Kidney (tissue), 13 donors: ENCODE measurements at regions not wholly inside any gene's neighbourhood (a gene's known extent, or its start where the extent isn't known, plus 50 kb on each side); places are given as distances from the start of the nearest gene placed in this dataset.

ENCODE experiments used
- DNase-seq, 5 donors: peaks; one replicate each; pipeline ENCODE4 v3.0.0-alpha.2; 2013 to 2020
- FAIRE-seq: peaks from 2 replicates; lab custom pipeline; 2012; peaks lifted over from hg19 to GRCh38; lab: Jason Lieb, UNC
- H3K27ac ChIP-seq, 2 donors: one replicate each; pipeline ENCODE4 v1.7.0; 2013; ENCODE audit warnings: low read depth in 2 of 2, low read length in 2 of 2, inconsistent platforms in 1 of 2
- H3K27me3 ChIP-seq: one replicate; pipeline ENCODE4 v1.7.1; 2013; ENCODE audit warnings: low read length, inconsistent platforms; ENCODE audit not compliant: control insufficient read depth, insufficient read depth
- H3K36me3 ChIP-seq, 3 donors: one replicate each; pipeline versions ENCODE4 v1.7.0 to v1.7.1; 2013; ENCODE audit warnings: low read length in 3 of 3, control low read depth in 1 of 3, inconsistent platforms in 1 of 3; ENCODE audit not compliant: insufficient read depth in 3 of 3, control insufficient read depth in 2 of 3
- H3K4me1 ChIP-seq, 3 donors: one replicate each; pipeline versions ENCODE4 v1.7.0 to v1.7.1; 2013; ENCODE audit warnings: low read length in 3 of 3, inconsistent platforms in 1 of 3, low read depth in 1 of 3; ENCODE audit not compliant: control insufficient read depth in 2 of 3, insufficient read depth in 2 of 3
- H3K4me3 ChIP-seq, 3 donors: one replicate each; pipeline versions ENCODE4 v1.7.0 to v1.8.1; 2013; ENCODE audit warnings: low read length in 3 of 3, control low read depth in 1 of 3, inconsistent platforms in 1 of 3
- H3K9ac ChIP-seq, 3 donors: one replicate each; pipeline versions ENCODE4 v1.7.0 to v1.7.1; 2013; ENCODE audit warnings: low read length in 3 of 3, control low read depth in 1 of 3, inconsistent platforms in 1 of 3
- H3K9me3 ChIP-seq, 3 donors: one replicate each; pipeline versions ENCODE4 v1.7.0 to v1.7.1; 2013; ENCODE audit warnings: low read length in 3 of 3, control low read depth in 1 of 3, inconsistent platforms in 1 of 3; ENCODE audit not compliant: control insufficient read depth in 2 of 3, insufficient read depth in 1 of 3
- intact Hi-C: fragments of 100-400 bp; cut with DNase I; formaldehyde crosslinking; loops from one replicate; pipeline ENCODE4 v1.11.1; 2022
- TF ChIP-seq, protein P1 (sequence below): IDR thresholded peaks from 3 replicates; pipeline ENCODE4 v1.5.1; 2012; ENCODE audit warnings: mild to moderate bottlenecking, moderate library complexity, borderline replicate concordance; ENCODE audit not compliant: insufficient read depth; ENCODE audit errors: extremely low read depth
- donor health status: control.
- donor health status: control.
- donor health status: control.
- donor health status: control.
- donor health status: control.
- donor health status: DM: yes; HTN: yes; CAD: no.
- donor health status: Normal renal cell carcinoma (clear cell type).

DNA sequence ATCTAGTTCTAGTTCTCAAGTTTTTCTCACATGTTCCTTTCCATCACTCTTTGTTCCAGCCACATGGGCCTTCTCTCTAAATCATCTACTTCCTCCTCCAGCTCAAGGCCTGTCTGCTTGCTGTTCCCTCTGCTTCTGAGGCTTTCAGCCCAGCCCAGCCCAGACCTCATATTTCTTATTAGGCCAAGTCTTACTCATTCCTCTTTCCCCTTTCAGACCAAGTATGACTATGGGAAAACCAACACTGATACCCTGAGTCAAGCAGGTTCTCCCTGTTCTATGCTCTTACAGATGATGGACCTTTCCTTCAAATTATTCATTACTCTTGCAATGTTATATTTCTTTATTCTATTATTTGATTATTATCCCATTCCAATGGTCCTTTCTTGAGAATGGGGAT, 80.3 kb upstream of the SEM1 start:
- no peak for FAIRE-seq

GRCh38 chr7:96792115-96792514, 82.5 kb upstream of the SEM1 start:
- intact Hi-C loops: no loop called here
- H3K4me1 ChIP-seq: no peaks in the 10 kb centered on the region
- FAIRE-seq (no peak), DNase-seq (no peak)
- H3K27me3 ChIP-seq: no peaks in the 10 kb centered on the region
- TF ChIP-seq, protein P1, sequence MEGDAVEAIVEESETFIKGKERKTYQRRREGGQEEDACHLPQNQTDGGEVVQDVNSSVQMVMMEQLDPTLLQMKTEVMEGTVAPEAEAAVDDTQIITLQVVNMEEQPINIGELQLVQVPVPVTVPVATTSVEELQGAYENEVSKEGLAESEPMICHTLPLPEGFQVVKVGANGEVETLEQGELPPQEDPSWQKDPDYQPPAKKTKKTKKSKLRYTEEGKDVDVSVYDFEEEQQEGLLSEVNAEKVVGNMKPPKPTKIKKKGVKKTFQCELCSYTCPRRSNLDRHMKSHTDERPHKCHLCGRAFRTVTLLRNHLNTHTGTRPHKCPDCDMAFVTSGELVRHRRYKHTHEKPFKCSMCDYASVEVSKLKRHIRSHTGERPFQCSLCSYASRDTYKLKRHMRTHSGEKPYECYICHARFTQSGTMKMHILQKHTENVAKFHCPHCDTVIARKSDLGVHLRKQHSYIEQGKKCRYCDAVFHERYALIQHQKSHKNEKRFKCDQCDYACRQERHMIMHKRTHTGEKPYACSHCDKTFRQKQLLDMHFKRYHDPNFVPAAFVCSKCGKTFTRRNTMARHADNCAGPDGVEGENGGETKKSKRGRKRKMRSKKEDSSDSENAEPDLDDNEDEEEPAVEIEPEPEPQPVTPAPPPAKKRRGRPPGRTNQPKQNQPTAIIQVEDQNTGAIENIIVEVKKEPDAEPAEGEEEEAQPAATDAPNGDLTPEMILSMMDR: no peak
- no peak overlapping the region for H3K27ac ChIP-seq
- no peaks in the 10 kb centered on the region for H3K9me3 ChIP-seq
- no peak overlapping the region for H3K9ac ChIP-seq
- H3K4me3 ChIP-seq: no peak overlapping the region
- H3K36me3 ChIP-seq: no peaks in the 10 kb centered on the region

More for the DNA sequence above, 80.3 kb upstream of the SEM1 start:
- H3K27me3 ChIP-seq: no peaks in the 10 kb centered on the region
- no peak overlapping the region for H3K4me3 ChIP-seq
- TF ChIP-seq, protein P1: no peak
- no peak overlapping the region for H3K9ac ChIP-seq
- no peaks in the 10 kb centered on the region for H3K4me1 ChIP-seq
- intact Hi-C loops: no loop called here
- H3K27ac ChIP-seq: no peak overlapping the region
- H3K36me3 ChIP-seq: no peaks in the 10 kb centered on the region
- H3K9me3 ChIP-seq: no peaks in the 10 kb centered on the region
- no peak for DNase-seq

- TF ChIP-seq, protein P1: no peak
- H3K36me3 ChIP-seq: no peaks in the 10 kb centered on the region
- no peaks in the 10 kb centered on the region for H3K4me1 ChIP-seq
- H3K9me3 ChIP-seq: no peaks in the 10 kb centered on the region
- H3K4me3 ChIP-seq: no peak overlapping the region
- FAIRE-seq (no peak), DNase-seq (no peak)
- H3K27ac ChIP-seq: no peak overlapping the region
- H3K27me3 ChIP-seq: no peaks in the 10 kb centered on the region
- no peak overlapping the region for H3K9ac ChIP-seq
- intact Hi-C loops: no loop called here
These were observed 84.4 kb upstream of the SEM1 start for GRCh38 chr7:96794063-96794462.

- no peaks in the 10 kb centered on the region for H3K4me1 ChIP-seq
- H3K4me3 ChIP-seq: no peak overlapping the region
- H3K27me3 ChIP-seq: no peaks in the 10 kb centered on the region
- intact Hi-C loops: no loop called here
- H3K27ac ChIP-seq: no peak overlapping the region
- TF ChIP-seq, protein P1: no peak
- H3K9ac ChIP-seq: no peak overlapping the region
- DNase-seq (no peak), FAIRE-seq (no peak)
- H3K9me3 ChIP-seq: no peaks in the 10 kb centered on the region
- H3K36me3 ChIP-seq: no peaks in the 10 kb centered on the region
These were observed 90.5 kb upstream of the SEM1 start for GRCh38 chr7:96800122-96800521.
